Endothelial cell of umbilical vein (primary cell): ENCODE measurements at regions not wholly inside any gene's neighbourhood (a gene's known extent, or its start where the extent isn't known, plus 50 kb on each side); places are given as distances from the start of the nearest gene placed in this dataset.
"Not testable (repeated sequence)": the region's sequence is repeated elsewhere in the genome, so short reads cannot be mapped to it uniquely, and the experiment has no call there.

Experiments used
- BruUV-seq: library from RNA; stranded (reverse); fragments of 400-500 nt; replicated peaks from 2 replicates; lab custom pipeline; 2021; lab: Mats Ljungman, UMichigan
- CTCF ChIA-PET: fragments of 300-600, 350-600 bp; sonication (Branson Sonifier 250); formaldehyde crosslinking; loops from one replicate; lab custom pipeline; 2021; ENCODE audit warnings: antibody characterized with exemption, inconsistent platforms; lab: Charles Lee
- POLR2A ChIA-PET: fragments of 300-600, 350-600 bp; sonication (Branson Sonifier 250); formaldehyde crosslinking; loops from one replicate; lab custom pipeline; 2021; ENCODE audit warnings: antibody characterized with exemption, inconsistent platforms; lab: Charles Lee
- DNase-seq: peaks from one replicate; pipeline ENCODE4 v3.0.0-alpha.2; 2011; ENCODE audit warnings: low read depth, low spot score
- FAIRE-seq: peaks from 2 replicates; lab custom pipeline; 2011; peaks lifted over from hg19 to GRCh38; lab: Jason Lieb, UNC
- H2AFZ ChIP-seq: 2 replicates; pipeline ENCODE4 v1.6.0; 2012; ENCODE audit warnings: low read depth, low read length, control low read depth, inconsistent platforms
- H3K27ac ChIP-seq: 2 replicates; pipeline ENCODE4 v1.5.1; 2011; ENCODE audit warnings: low read depth, mild to moderate bottlenecking, control low read depth, low read length, moderate library complexity; ENCODE audit not compliant: insufficient read depth
- H3K27me3 ChIP-seq, 2 experiments: 2 replicates each; pipeline versions ENCODE4 v1.6.0 to v1.6.1; 2011; ENCODE audit warnings: low read length in 2 of 2, mixed read lengths in 1 of 2; ENCODE audit not compliant: control insufficient read depth in 2 of 2, insufficient read depth in 2 of 2
- H3K36me3 ChIP-seq, 2 experiments: 2 replicates in 1 of 2; 3 replicates in 1 of 2; pipeline ENCODE4 v1.5.1; 2011; ENCODE audit warnings: low read length in 2 of 2, mild to moderate bottlenecking in 1 of 2, moderate library complexity in 1 of 2; ENCODE audit not compliant: control insufficient read depth in 2 of 2, insufficient read depth in 2 of 2; ENCODE audit errors: extremely low read depth in 1 of 2
- H3K4me1 ChIP-seq: 3 replicates; pipeline ENCODE4 v1.5.1; 2011; ENCODE audit warnings: mild to moderate bottlenecking, low read length; ENCODE audit not compliant: control insufficient read depth, insufficient read depth; ENCODE audit errors: extremely low read depth
- H3K4me2 ChIP-seq: 2 replicates; pipeline ENCODE4 v1.6.1; 2011; ENCODE audit warnings: low read length, control low read depth, mixed read lengths; ENCODE audit not compliant: insufficient read depth
- H3K4me3 ChIP-seq, 3 experiments: fragments of 200-600 bp in 1 of 3; sonication (generic), shearing (Covaris generic) in 1 of 3; replicated peaks in 1 of 3; 2 replicates each; pipeline ENCODE4 v1.5.1; 2011 to 2016; ENCODE audit warnings: control low read depth in 3 of 3, low read length in 3 of 3, mild to moderate bottlenecking in 2 of 3, inconsistent platforms in 1 of 3, low read depth in 1 of 3, moderate library complexity in 1 of 3; ENCODE audit not compliant: insufficient read depth in 1 of 3
- H3K79me2 ChIP-seq: 2 replicates; pipeline ENCODE4 v1.6.0; 2012; ENCODE audit warnings: low read length, inconsistent platforms; ENCODE audit not compliant: control insufficient read depth, insufficient read depth
- H3K9ac ChIP-seq: replicated peaks from 2 replicates; pipeline ENCODE3; 2011; ENCODE audit warnings: low read length, control low read depth; ENCODE audit not compliant: insufficient read depth; ENCODE audit errors: extremely low read depth
- H3K9me1 ChIP-seq: replicated peaks from 3 replicates; pipeline ENCODE4 v1.6.0; 2011; ENCODE audit warnings: mild to moderate bottlenecking, low read length; ENCODE audit not compliant: control insufficient read depth, insufficient read depth; ENCODE audit errors: extremely low read depth
- H3K9me3 ChIP-seq: replicated peaks from 2 replicates; pipeline ENCODE4 v1.5.1; 2012; ENCODE audit warnings: low read length, inconsistent platforms; ENCODE audit not compliant: control insufficient read depth, insufficient read depth
- H4K20me1 ChIP-seq: replicated peaks from 2 replicates; pipeline ENCODE3; 2011; ENCODE audit warnings: mild to moderate bottlenecking, low read length; ENCODE audit not compliant: control insufficient read depth, insufficient read depth; ENCODE audit errors: extremely low read depth
- EZH2 ChIP-seq: IDR thresholded peaks from 2 replicates; pipeline ENCODE4 v1.6.1; 2012; ENCODE audit warnings: borderline replicate concordance, low read depth, mild to moderate bottlenecking, moderate library complexity, low read length, inconsistent platforms; ENCODE audit not compliant: severe bottlenecking
- FOS ChIP-seq: IDR thresholded peaks from 2 replicates; pipeline ENCODE4 v1.6.1; 2011; ENCODE audit warnings: mild to moderate bottlenecking, low read length, moderate library complexity, borderline replicate concordance; ENCODE audit not compliant: insufficient read depth
- GATA2 ChIP-seq: IDR thresholded peaks from 2 replicates; pipeline ENCODE4 v1.7.0; 2011; ENCODE audit warnings: low read depth, mild to moderate bottlenecking, moderate library complexity, mixed read lengths, low read length; ENCODE audit not compliant: insufficient read length, insufficient read depth
- JUN ChIP-seq: IDR thresholded peaks from 2 replicates; pipeline ENCODE4 v1.6.1; 2011; ENCODE audit warnings: borderline replicate concordance, low read depth; ENCODE audit not compliant: insufficient read length, insufficient read depth
- MYC ChIP-seq: IDR thresholded peaks from one replicate; pipeline ENCODE4 v1.6.1; 2011; ENCODE audit warnings: mild to moderate bottlenecking, low read depth, low read length
- POLR2A ChIP-seq: IDR thresholded peaks from 2 replicates; pipeline ENCODE4 v1.6.1; 2012; ENCODE audit warnings: low read depth, mild to moderate bottlenecking, control low read depth, low read length
- POLR2AphosphoS5 ChIP-seq: IDR thresholded peaks from 2 replicates; pipeline ENCODE4 v1.6.1; 2012; ENCODE audit warnings: low read depth, mild to moderate bottlenecking, control low read depth, low read length, moderate library complexity; ENCODE audit not compliant: insufficient read depth
- dilution Hi-C: fragments of 300-500 bp; cut with MboI; formaldehyde crosslinking; loops from one replicate; pipeline ENCODE4 v1.15.0; 2019; ENCODE audit warnings: low sequenced_read_pairs; ENCODE audit not compliant: extremely low pct_ligation_motif_present
- intact Hi-C: fragments of 100-400 bp; cut with micrococcal nuclease; formaldehyde crosslinking; loops from one replicate; pipeline ENCODE4 v1.10.0; 2022
- TF ChIP-seq, protein P1 (sequence below), 2 donors: IDR thresholded peaks; 1 replicate in 1 of 2; 2 replicates in 1 of 2; pipeline ENCODE4 v1.5.1; 2011; ENCODE audit warnings: low read length in 2 of 2, mild to moderate bottlenecking in 2 of 2, moderate library complexity in 2 of 2, control low read depth in 1 of 2, inconsistent platforms in 1 of 2, low read depth in 1 of 2; ENCODE audit not compliant: insufficient read depth in 1 of 2; ENCODE audit errors: extremely low read depth in 1 of 2
- TF ChIP-seq, protein P2 (sequence below): IDR thresholded peaks from 2 replicates; pipeline ENCODE4 v1.6.1; 2011; ENCODE audit not compliant: insufficient read depth, insufficient read length

DNA sequence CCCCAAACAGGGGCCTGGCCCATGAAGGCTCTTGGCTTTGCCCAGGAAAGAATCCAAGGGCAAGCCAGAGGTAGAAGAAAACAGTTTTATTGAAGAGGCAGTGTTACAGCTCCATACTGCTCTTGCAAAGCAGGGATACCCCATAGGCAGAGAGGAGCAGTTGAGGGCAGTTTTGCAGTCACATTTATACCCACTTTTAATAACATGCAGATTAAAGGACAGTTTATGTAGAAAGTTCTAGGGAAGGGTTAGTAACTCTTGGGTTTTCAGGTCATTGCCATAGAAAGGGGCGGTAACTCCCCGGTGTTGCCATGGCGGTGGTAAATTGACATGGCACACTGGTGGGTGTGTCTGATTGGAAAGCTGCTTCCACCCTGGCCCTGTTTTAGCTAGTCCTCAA, 80.5 kb upstream of the GNAZ start:
- Histone ChIP-seq H2AFZ (no peak overlapping the region), H4K20me1 (no peaks in the 10 kb centered on the region), H3K4me3 (no peak overlapping the region), H3K9me1 (no peaks in the 10 kb centered on the region), H3K9me3 (no peaks in the 10 kb centered on the region), H3K4me1 (no peaks in the 10 kb centered on the region), H3K4me2 (no peak overlapping the region), H3K79me2 (no peaks in the 10 kb centered on the region), H3K27ac (no peak overlapping the region), H3K9ac (no peak overlapping the region), H3K27me3 (peaks cover 0 to 2% of the 10 kb centered on the region in 2 experiments), H3K36me3 (no peaks in the 10 kb centered on the region)
- DNase-seq (no peak), FAIRE-seq (no peak)
- BruUV-seq: no TSS peak
- CTCF ChIA-PET: no interaction called here
- intact Hi-C loops (no loop called here), dilution Hi-C loops (no loop called here)
- TF ChIP-seq, protein P1, sequence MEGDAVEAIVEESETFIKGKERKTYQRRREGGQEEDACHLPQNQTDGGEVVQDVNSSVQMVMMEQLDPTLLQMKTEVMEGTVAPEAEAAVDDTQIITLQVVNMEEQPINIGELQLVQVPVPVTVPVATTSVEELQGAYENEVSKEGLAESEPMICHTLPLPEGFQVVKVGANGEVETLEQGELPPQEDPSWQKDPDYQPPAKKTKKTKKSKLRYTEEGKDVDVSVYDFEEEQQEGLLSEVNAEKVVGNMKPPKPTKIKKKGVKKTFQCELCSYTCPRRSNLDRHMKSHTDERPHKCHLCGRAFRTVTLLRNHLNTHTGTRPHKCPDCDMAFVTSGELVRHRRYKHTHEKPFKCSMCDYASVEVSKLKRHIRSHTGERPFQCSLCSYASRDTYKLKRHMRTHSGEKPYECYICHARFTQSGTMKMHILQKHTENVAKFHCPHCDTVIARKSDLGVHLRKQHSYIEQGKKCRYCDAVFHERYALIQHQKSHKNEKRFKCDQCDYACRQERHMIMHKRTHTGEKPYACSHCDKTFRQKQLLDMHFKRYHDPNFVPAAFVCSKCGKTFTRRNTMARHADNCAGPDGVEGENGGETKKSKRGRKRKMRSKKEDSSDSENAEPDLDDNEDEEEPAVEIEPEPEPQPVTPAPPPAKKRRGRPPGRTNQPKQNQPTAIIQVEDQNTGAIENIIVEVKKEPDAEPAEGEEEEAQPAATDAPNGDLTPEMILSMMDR (IDR thresholded peaks at IDR 0.05; ENCODE audit: extremely low read depth in 1 of 2, insufficient read depth in 1 of 2, low read depth in 1 of 2, low read length in 2 of 2): no peak
- TF ChIP-seq MYC (no peak), JUN (no peak), POLR2A (no peak), POLR2AphosphoS5 (no peak), EZH2 (no peak), FOS (no peak), GATA2 (no peak)
- TF ChIP-seq, protein P2, sequence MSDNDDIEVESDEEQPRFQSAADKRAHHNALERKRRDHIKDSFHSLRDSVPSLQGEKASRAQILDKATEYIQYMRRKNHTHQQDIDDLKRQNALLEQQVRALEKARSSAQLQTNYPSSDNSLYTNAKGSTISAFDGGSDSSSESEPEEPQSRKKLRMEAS: no peak
- POLR2A ChIA-PET: no interaction called here

DNA sequence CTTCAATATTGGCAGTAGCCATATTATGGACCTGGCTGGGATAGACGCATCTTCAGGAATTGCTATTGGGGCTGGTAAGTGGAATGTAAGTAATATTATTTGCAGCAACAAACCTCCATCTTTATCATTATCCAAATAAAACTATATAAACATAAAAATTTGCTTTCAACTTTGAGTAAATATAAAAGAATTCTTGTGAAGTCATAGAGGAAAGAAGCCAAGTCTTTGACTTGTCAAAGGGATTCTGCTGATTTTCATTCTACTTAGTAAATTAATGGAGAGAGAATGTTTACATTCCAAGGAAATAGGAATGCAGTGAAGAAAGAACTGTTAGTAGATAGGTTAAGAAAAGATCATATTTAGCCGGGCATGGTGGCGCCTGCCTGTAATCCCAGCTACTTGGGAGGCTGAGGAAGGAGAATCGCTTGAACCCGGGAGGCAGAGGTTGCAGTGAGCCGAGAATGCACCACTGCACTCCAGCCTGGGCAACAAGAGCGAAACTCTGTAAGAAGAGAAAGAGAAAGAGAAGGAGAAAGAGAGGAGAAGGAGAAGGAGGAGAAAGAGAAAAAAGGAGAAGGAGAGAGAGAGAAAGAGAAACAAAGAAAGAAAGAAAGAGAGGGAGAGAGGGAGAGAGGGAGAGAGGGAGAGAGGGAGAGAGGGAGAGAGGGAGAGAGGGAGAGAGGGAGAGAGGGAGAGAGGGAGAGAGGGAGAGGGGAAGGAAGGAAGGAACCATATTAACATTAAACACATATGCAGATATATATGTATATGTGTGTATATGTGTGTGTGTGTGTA, 79.4 kb upstream of the GNAZ start:
- CTCF ChIA-PET: not testable (repeated sequence)

More for the DNA sequence above, 79.4 kb upstream of the GNAZ start:
- H2AFZ ChIP-seq, H3K27ac ChIP-seq, H3K36me3 ChIP-seq, H3K4me1 ChIP-seq, intact Hi-C loops, H3K4me3 ChIP-seq, H3K4me2 ChIP-seq, H3K9me1 ChIP-seq, H4K20me1 ChIP-seq, POLR2A ChIA-PET, H3K79me2 ChIP-seq, H3K9ac ChIP-seq, BruUV-seq, dilution Hi-C loops, H3K27me3 ChIP-seq, FAIRE-seq, H3K9me3 ChIP-seq, DNase-seq: not testable (repeated sequence)
